DOHH2 (cell line): ENCODE measurements at regions not wholly inside any gene's neighbourhood (a gene's known extent, or its start where the extent isn't known, plus 50 kb on each side); places are given as distances from the start of the nearest gene placed in this dataset.

Experiments used
- H3F3A ChIP-seq: fragments of 200-600 bp; sonication (generic), shearing (Covaris generic); 2 replicates; pipeline ENCODE4 v1.6.0; 2016; ENCODE audit warnings: antibody characterized with exemption, mild to moderate bottlenecking; ENCODE audit not compliant: control insufficient read depth, insufficient read depth
- H3K27ac ChIP-seq: fragments of 200-600 bp; sonication (generic); 2 replicates; pipeline ENCODE4 v1.5.1; 2014; ENCODE audit warnings: low read depth, mild to moderate bottlenecking, low read length, moderate library complexity
- H3K27me3 ChIP-seq: fragments of 200-600 bp; sonication (generic); 2 replicates; pipeline ENCODE4 v1.6.1; 2014; ENCODE audit warnings: mild to moderate bottlenecking, low read length, mixed read lengths; ENCODE audit not compliant: control insufficient read depth
- H3K36me3 ChIP-seq: fragments of 200-600 bp; sonication (generic); 2 replicates; pipeline ENCODE4 v1.6.1; 2014; ENCODE audit warnings: mild to moderate bottlenecking, low read length, moderate library complexity, mixed read lengths; ENCODE audit not compliant: control insufficient read depth
- H3K4me1 ChIP-seq: fragments of 200-600 bp; sonication (generic); 2 replicates; pipeline ENCODE4 v1.6.1; 2014; ENCODE audit warnings: mild to moderate bottlenecking, low read length, mixed read lengths; ENCODE audit not compliant: control insufficient read depth
- H3K4me2 ChIP-seq: fragments of 200-600 bp; sonication (generic); 2 replicates; pipeline ENCODE4 v1.6.0; 2014; ENCODE audit warnings: mild to moderate bottlenecking, low read length, moderate library complexity
- H3K4me3 ChIP-seq: fragments of 200-600 bp; sonication (generic); 2 replicates; pipeline ENCODE4 v1.5.1; 2014; ENCODE audit warnings: mild to moderate bottlenecking, low read length, mixed read lengths
- H3K79me2 ChIP-seq: fragments of 200-600 bp; sonication (generic); 2 replicates; pipeline ENCODE4 v1.6.1; 2014; ENCODE audit warnings: mild to moderate bottlenecking, low read length, mixed read lengths; ENCODE audit not compliant: control insufficient read depth
- H3K9me2 ChIP-seq: fragments of 200-600 bp; sonication (generic); replicated peaks from 2 replicates; pipeline ENCODE4 v1.6.1; 2014; ENCODE audit warnings: mild to moderate bottlenecking, low read length, mixed read lengths; ENCODE audit not compliant: control insufficient read depth
- H3K9me3 ChIP-seq: fragments of 200-600 bp; sonication (generic); 2 replicates; pipeline ENCODE4 v1.6.1; 2014; ENCODE audit warnings: antibody characterized with exemption, low read length, mixed read lengths; ENCODE audit not compliant: control insufficient read depth, insufficient read depth
- H4K20me1 ChIP-seq: fragments of 200-600 bp; sonication (generic); 2 replicates; pipeline ENCODE4 v1.6.0; 2014; ENCODE audit warnings: low read depth, mild to moderate bottlenecking, antibody characterized with exemption, low read length, moderate library complexity; ENCODE audit not compliant: control insufficient read depth, insufficient read depth
- CTCF ChIP-seq: fragments of 200-600 bp; sonication (generic); IDR thresholded peaks from one replicate; pipeline ENCODE4 v1.5.1; 2014; ENCODE audit warnings: antibody characterized with exemption, mild to moderate bottlenecking, low read depth, low read length; ENCODE audit not compliant: poor library complexity, severe bottlenecking
- EZH2phosphoT487 ChIP-seq: fragments of 200-600 bp; sonication (generic); IDR thresholded peaks from 2 replicates; pipeline ENCODE4 v1.6.1; 2017; ENCODE audit warnings: borderline replicate concordance, mild to moderate bottlenecking, antibody characterized with exemption, low read length, moderate library complexity, mixed read lengths

GRCh38 chr18:24999650-25000267 is 352.2 kb downstream of the ZNF521 start:
- no peak for TF ChIP-seq EZH2phosphoT487
- no peak for TF ChIP-seq CTCF

GRCh38 chr18:25001803-25002202 is 350.2 kb downstream of the ZNF521 start:
- Histone ChIP-seq H3K9me3 (no peaks in the 10 kb centered on the region), H3K27me3 (no peaks in the 10 kb centered on the region), H3K4me3 (no peak overlapping the region), H4K20me1 (no peaks in the 10 kb centered on the region), H3K4me1 (no peaks in the 10 kb centered on the region), H3K27ac (no peak overlapping the region), H3K79me2 (no peaks in the 10 kb centered on the region), H3K9me2 (no peaks in the 10 kb centered on the region), H3F3A (no peaks in the 10 kb centered on the region), H3K36me3 (no peaks in the 10 kb centered on the region), H3K4me2 (no peak overlapping the region)
- TF ChIP-seq EZH2phosphoT487 (no peak), CTCF (no peak)

More at GRCh38 chr18:24999650-25000267, 352.2 kb downstream of the ZNF521 start:
- no peak overlapping the region for H3K4me2 ChIP-seq
- no peaks in the 10 kb centered on the region for H3K36me3 ChIP-seq
- no peaks in the 10 kb centered on the region for H3K27me3 ChIP-seq
- no peaks in the 10 kb centered on the region for H4K20me1 ChIP-seq
- no peak overlapping the region for H3K27ac ChIP-seq
- H3K4me1 ChIP-seq = no peaks in the 10 kb centered on the region
- no peaks in the 10 kb centered on the region for H3K79me2 ChIP-seq
- no peaks in the 10 kb centered on the region for H3K9me3 ChIP-seq
- no peaks in the 10 kb centered on the region for H3K9me2 ChIP-seq
- H3K4me3 ChIP-seq = no peak overlapping the region
- H3F3A ChIP-seq = no peaks in the 10 kb centered on the region

- TF ChIP-seq CTCF (no peak), EZH2phosphoT487 (no peak)
- H3K4me1 ChIP-seq = no peaks in the 10 kb centered on the region
- H3K4me2 ChIP-seq = no peak overlapping the region
- H3K36me3 ChIP-seq = no peaks in the 10 kb centered on the region
- no peaks in the 10 kb centered on the region for H4K20me1 ChIP-seq
- no peaks in the 10 kb centered on the region for H3K79me2 ChIP-seq
- H3K27me3 ChIP-seq = no peaks in the 10 kb centered on the region
- H3K9me2 ChIP-seq = no peaks in the 10 kb centered on the region
- H3F3A ChIP-seq = no peaks in the 10 kb centered on the region
- no peak overlapping the region for H3K27ac ChIP-seq
- H3K9me3 ChIP-seq = no peaks in the 10 kb centered on the region
- H3K4me3 ChIP-seq = no peak overlapping the region
These were observed 346.2 kb downstream of the ZNF521 start for GRCh38 chr18:25005541-25006403.
